HG03571 (cell line): ENCODE measurements at regions not wholly inside any gene's neighbourhood (a gene's known extent, or its start where the extent isn't known, plus 50 kb on each side); places are given as distances from the start of the nearest gene placed in this dataset.
"Not testable (repeated sequence)": the region's sequence is repeated elsewhere in the genome, so short reads cannot be mapped to it uniquely, and the experiment has no call there.

Experiments
- ATAC-seq: cut with Tn5 transposase; IDR thresholded peaks from one replicate; pipeline ENCODE4 v1.9.1; 2021; ENCODE audit not compliant: unreplicated experiment

DNA sequence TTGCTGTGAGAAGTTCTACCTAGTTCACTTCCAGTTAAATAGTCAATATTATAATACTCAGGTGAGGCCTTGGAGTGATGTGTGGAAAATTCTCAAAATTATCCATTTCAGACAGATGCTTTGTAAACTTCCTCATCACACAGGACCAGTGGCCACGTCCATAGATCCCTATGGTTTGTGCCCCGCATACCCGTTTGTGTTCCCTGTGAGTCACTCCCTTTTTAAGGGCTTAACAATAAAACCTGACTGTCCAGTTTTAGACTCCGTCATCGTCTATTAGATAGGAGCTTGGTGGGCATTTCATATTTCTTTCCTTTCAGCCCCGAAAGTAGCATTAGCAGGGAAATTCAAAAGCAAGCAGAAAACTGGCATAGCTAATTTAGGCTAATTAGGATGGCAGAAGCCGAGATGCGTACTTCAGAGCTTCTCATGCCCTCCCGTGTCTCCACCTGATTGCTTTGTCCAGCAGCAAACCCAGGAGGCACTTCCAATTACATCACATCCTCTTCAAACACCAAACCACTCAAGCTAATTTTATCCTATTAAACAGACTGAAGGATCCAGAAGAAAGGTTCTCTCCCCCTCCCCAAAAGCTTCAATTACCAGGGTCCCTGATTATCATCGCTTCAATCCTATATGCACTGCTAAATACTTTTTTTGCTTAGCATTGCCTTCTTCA is 186.6 kb upstream of the OTX2 start:
- no peak for ATAC-seq

- ATAC-seq, result no peak
Measured at GRCh38 chr14:56995010-56995409, 184.7 kb upstream of the OTX2 start.

DNA sequence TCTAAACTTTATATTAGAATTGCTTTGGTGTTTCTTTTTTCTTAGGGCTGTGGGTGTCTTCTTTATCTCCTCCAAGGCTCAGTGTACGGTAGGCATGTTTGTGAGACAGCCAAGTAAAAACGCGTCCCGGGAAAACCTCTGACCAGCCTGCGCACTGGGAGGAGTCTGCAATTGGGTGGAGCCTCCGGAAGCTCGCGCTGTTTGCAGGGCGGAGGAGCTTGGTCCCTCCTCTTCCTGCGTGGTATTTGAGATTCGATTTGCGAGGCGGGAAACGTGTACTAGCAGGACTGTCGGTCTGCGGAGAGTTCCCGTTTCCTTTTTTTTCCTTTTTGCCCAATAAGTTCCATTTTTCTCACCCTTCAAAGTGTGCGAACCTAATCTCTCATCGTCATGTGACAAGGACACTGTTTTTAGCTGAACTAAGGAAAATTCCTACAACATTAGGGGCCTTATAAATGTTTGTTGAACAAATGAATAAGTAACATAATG is 182.1 kb upstream of the OTX2 start:
- no peak for ATAC-seq

DNA sequence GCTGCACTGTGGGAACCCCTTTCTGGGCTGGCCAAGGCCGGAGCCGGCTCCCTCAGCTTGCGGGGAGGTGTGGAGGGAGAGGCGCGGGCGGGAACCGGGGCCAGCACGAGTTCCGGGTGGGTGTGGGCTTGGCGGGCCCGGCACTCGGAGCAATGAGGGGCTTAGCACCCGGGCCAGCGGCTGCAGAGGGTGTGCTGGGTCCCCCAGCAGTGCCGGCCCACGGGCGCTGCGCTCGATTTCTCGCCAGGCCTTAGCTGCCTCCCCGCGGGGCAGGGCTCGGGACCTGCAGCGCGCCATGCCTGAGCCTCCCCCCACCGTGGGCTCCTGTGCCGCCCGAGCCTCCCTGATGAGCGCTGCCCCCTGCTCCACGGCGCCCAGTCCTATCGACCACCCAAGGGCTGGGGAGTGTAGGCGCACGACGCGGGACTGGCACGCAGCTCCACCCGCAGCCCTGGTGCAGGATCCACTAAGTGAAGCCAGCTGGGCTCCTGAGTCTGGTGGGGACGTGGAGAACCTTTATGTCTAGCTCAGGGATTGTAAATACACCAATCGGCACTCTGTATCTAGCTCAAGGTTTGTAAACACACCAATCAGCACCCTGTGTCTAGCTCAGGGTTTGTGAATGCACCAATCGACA is 180.8 kb upstream of the OTX2 start:
- not testable (repeated sequence) for ATAC-seq

- ATAC-seq, result no peak
Measured at GRCh38 chr14:56989359-56989758, 179.1 kb upstream of the OTX2 start.

DNA sequence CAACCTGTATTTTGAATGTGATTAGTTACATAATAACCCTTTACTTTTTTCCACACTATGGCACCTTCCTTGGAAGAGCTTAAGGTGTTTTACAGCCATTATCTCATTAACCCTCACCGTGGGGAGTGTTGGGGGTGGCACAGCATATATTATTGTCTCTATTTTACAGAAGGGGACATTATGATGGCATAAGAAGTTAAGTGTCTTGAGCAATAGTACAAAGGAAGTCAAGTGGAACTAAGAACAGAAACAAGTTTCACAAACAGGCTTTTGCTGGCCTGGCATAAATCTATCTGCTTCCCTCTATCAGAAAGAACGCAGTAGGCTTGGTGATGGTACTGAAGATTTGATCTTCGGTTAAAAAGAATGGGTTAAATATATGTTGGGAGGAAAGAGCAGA is 169.7 kb upstream of the OTX2 start:
- ATAC-seq, result no peak

- ATAC-seq, result no peak
Measured at GRCh38 chr14:56976211-56976610, 165.9 kb upstream of the OTX2 start.

- no peak for ATAC-seq
Measured at GRCh38 chr14:56975521-56975920, 165.2 kb upstream of the OTX2 start.

- no peak for ATAC-seq
Measured at GRCh38 chr14:56972948-56973347, 162.7 kb upstream of the OTX2 start.

- ATAC-seq, result no peak
Measured at GRCh38 chr14:56964895-56965294, 154.6 kb upstream of the OTX2 start.

DNA sequence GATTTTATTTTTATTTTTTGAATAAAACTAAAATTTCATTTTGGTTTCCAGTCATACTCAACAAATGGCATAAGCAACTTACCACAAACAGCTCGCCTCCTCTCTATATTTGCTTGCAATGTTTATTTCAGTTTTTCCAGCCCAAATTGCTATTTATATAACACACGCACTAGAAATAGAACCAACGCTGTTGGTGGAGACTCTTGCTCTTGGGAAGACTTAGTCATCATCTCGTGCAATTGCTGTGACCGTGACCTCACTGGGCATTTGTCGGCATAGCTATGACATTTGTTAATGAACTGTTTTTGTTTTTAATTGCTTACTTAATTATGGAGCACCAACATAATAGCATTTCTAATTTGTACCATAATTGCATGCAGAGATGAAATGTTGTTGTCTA is 153.1 kb upstream of the OTX2 start:
- no peak for ATAC-seq

GRCh38 chr14:56962444-56963080 is 152.3 kb upstream of the OTX2 start:
- ATAC-seq, result no peak

DNA sequence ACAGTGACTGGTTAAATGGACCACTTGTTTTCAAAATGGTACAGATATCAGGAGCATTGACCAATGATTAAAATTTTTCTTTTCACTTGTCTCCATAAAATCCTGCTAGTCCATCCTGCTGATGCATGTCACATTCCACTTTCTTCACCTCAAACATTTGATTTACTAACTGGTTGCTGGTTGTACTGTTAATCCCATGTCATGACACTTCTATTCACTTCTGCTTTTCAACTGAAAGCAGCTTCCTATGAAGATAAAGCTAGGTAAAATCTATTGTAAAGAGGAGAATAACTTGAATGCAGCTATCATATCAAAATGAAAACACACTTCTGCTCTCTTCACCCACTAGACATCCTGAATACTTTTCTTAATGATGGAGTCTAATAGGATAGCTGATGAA is 149.6 kb upstream of the OTX2 start:
- ATAC-seq, result no peak

GRCh38 chr14:56959121-56959520 is 148.8 kb upstream of the OTX2 start:
- no peak for ATAC-seq

- no peak for ATAC-seq
Measured at GRCh38 chr14:56956182-56956581, 145.9 kb upstream of the OTX2 start.

- no peak for ATAC-seq
Measured at GRCh38 chr14:56955745-56956144, 145.5 kb upstream of the OTX2 start.

DNA sequence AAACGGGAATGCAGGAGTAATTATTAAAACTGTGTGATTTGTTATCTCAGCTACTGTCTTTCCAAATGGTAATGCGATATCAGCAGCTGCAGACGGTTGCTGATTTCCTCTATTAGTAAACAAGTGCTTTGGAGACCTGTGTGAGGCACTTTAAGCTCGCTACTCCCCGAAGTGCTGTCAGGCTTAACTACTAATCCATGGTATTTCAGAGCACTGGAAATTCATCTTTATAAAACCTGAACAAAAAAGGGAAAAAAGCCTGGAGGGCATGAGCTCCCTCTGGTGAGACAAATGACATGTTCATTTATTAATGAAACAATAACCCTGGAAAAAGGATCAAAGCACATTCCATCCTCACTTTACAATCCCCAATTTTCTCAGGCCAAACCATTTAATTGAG is 143.6 kb upstream of the OTX2 start:
- no peak for ATAC-seq

DNA sequence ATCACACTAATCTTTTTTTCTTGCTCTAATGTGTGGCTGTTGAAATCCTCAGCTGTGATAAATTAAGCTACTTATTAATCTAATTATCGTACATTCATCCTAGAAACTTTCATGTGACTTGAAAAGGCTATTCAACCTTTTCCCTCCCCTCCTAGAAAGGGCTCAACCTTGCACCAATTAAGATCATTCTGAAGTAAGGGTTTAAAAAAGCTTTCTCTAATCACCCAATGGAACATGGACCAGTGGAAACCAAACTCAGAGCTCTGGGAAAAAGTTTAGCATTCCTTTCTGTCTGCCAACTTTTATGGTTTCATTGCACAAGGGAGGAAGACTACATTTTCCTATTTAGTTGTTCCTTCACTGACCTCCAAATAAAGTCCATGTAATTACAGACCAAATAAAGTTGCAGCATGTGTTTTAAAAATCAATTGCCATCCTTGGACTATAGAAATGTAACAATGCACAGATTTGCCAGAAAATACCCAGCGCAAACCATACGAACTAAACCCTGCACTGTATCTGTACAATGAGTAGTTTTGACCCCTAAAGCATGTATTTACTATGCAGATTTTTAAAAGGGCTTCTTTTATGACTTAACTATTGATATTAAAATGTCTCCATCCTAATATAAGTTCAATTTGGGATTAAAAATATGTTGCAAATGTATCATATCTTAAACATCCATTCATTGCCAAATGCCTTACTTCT is 142.6 kb upstream of the OTX2 start:
- ATAC-seq, result no peak

DNA sequence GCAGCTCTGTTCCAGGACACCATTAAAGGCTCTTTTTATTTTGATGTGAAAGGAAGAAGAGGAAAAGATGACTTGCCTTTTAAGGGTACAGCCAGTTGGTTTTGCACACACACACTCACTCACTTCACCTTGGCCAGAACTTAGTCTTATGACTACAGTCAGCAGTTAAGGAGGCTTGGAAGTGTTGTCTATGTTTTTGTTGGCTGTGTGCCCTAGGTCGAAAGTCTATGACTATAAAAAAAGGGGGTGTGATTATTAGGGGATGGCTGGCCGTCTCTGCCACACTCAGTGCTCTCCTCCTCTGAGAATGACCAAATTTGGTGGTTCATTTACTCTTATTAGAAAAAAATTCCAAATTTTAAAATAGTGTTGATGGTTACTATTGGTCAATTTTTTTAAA is 139.5 kb upstream of the OTX2 start:
- no peak for ATAC-seq

- ATAC-seq, result no peak
Measured at GRCh38 chr14:56945291-56945690, 135.0 kb upstream of the OTX2 start.

DNA sequence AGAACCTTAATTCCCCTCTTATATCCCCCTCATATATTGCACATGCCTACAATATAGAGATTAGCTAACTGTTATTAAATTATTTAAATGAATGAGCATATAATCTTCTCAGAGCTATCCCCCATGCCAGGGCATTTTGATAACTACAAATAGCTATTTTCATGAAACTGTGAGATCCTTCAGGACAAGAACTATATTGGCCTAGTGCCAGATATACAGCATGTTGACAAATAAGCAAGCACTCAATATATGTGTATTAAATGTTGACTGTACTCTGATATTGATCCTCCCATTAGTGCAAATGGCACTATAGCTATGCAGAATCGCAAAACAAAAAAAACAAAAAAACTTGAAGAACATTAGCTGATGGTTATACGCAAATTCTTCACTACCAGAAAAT is 134.1 kb upstream of the OTX2 start:
- ATAC-seq, result no peak

DNA sequence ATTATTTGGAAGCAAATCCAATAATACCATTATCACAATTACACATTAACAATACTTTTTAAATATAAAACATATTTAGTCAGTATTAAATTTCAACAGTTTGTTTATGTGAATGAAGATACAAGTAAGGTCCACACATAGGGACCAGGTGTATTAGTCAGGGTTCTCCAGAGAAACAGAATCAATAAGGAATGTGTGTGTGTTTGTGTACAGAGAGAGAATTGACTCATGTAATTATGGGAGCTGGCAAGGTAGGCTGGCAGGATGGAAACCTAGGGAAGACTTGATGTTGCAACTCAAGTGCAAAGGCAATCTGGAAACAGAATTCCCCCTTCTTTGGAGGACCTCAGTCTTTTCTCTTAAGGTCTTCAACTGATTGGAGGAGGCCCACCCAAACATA is 123.2 kb upstream of the OTX2 start:
- no peak for ATAC-seq
